ENCODE measurements at regions not wholly inside any gene's neighbourhood (a gene's known extent, or its start where the extent isn't known, plus 50 kb on each side); places are given as distances from the start of the nearest gene placed in this dataset.

DNA sequence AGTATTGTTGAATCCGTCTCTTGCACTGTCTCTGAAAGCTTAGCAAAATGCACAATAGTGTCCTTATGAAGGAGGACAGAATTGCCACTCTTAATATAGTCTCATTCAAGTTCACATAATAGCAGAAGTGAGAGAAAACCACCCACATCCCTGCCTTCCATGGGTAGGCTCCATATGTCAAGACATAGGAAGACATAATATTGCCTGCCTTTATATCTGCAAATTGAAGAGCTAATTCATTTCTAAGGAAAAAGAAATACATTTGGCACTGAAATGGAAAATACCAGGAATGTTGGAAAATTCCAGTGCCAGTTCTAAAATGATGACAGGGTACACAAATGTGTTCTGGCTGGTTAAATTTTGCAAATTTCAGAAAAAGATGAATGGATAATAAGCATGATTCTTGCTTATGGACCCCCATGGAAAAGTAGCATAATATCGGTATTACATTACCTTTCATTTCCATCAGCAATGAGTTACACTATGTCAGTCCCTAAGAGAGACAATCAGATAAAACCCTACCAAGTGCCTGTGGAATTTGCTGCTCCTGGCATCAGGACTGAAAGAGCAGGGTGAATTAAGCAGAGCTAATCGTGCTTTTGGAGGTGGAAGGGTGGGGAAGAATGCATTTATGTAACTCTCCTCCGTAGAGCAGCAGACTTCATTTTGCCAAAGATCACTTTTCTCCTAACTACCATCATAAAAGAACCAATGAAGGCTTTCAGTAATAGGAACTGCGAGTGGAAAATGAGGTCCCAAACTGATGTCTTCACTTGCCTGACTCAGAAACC lies 312.6 kb downstream of the FGFR2 start:
- DNase-seq = no peak

DNA sequence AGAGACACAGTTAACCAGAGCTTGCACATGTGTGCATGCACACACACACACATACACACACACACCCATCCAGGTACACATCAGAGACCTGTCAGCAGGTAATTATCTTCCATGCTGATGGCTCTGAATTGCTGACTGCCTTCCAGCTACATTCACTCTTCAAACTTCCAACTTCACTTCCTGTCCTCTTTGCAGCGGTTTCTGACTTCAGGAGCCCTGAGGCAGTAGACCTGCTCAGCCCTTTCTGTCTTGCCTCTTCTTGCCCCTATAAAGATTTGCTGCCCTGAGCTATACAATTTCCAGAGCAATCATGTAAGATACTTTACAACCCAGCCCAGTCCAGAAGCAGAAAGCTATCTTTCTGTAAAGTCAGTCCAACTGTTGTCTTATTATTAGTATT lies 310.2 kb downstream of the FGFR2 start:
- DNase-seq = no peak

DNA sequence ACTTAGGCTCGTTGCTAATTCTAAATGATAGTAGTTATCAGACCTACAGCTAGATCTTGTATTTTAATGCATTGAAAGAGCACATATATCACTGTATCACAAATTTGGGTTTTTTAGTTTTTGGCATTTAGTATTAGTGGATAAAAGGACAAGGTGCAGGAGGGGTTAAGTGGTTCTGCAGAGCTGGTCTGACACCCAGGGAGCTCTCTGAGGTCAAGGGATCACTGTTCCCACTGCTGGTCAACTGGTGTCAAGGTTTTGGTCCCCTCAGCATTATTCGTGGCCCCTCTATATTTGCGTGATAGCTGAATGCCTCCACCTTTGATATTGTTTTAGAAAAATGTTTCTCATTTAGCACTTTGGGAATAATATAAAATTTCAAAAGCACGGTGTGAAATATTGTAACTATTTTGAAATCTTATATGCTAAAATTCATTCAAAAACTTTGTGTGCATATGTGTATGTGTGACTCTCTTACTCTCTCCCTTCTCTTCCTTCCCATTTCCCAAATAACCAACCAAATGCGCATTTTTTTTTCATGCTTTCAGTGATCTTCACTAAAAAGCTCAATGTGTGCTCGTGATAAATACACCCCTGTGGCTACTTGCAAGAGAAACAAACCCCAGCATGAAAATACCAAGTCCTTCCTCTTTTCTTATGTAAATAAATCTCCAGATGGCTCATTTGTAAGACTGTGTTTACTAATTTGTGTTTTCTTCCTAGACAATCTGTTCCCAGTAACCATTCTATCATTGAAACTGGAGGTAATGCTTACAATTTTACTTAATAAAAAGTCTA lies 309.2 kb downstream of the FGFR2 start:
- no peak for DNase-seq

DNA sequence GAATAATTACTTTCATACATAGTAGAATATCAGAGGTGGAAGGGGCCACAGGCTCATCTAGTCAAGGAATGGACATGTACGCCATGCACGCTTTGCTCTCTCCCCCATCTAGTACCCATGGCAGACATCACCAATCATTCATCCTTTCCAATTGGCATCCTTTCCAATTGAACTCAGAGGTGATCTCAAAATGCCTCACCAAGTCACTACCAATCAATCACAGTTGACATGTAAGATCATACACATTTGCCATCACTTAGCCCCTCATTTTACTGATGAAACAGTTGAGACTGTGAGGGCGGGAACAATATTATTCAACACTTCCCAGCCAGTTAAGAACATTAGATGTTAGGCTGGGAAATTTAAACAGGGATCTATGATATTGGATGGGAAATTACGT lies 308.4 kb downstream of the FGFR2 start:
- no peak for DNase-seq

DNA sequence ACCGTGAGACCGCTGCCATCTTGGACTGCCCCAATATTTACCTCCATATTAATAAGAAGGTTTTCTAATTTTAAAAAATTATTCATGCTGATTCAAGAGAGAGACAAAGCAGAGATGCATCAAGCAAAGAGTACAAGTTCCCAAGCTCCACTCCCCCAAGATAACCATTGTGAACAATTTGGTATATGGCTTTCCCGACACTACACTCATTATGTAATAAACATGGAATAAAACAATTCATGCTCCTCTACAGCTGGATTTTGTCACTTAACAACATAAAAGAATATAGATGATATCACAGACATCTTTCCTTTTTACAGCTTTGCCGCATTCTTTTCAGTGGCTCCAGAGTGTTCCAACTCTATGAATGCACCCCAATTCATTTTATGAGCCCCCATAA lies 307.6 kb downstream of the FGFR2 start:
- no peak for DNase-seq

DNA sequence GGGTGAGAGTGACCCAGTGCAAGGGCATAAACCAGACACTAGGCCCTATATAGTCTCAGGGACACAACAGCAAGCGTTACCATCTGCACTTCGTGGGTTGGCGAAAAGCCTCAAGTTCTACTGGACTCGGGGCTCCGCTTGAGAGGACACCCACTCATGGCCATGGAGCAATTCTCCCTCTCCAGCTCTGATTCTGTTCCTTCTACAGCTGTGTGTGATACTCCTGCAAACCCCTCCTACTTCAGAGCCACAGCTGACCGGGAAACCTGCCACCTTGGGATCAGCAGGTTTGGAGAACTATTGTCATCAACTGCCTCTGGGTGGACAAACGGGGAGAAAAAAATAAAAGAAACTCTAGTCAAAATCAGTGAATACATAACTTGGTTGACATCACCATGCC lies 306.9 kb downstream of the FGFR2 start:
- no peak for DNase-seq

DNA sequence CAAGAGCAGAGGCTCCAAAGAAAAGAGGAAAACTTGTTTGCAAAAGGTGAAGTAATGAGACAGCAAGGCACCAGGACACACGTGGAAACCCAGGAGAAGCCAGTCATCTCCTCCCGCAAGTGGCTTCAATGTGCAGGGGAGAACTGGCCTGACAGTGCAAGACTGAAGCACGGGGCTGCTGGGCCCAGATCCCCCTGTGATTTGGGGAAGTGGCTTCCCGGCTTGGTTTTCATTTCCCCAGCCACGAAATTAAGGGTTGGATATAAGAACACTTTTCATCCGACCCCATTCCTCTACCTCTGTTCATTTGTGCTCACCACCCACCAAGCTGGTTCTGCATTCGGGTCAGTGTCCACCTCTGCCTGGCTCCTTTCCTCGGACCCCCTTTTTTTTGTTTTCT lies 306.4 kb downstream of the FGFR2 start:
- DNase-seq = no peak

DNA sequence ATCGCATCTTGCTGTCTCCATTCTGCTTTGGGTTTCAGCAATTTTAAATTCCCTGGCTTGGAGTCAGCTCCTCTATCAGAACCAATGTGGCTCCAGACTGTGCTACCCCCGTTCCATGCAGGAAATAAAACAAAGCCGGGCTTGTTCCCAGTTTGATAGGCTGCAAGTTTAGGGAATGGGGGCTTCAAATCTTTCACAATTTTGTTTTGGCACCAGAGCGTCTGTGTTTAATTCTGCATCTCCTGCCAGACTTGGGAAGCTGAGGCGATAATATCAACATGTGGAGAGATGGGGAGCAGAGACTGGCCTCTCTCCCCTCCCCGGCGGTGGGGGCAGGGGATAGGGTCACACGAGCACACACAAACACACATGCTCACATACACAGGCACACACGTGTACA lies 305.9 kb downstream of the FGFR2 start:
- no peak for DNase-seq

DNA sequence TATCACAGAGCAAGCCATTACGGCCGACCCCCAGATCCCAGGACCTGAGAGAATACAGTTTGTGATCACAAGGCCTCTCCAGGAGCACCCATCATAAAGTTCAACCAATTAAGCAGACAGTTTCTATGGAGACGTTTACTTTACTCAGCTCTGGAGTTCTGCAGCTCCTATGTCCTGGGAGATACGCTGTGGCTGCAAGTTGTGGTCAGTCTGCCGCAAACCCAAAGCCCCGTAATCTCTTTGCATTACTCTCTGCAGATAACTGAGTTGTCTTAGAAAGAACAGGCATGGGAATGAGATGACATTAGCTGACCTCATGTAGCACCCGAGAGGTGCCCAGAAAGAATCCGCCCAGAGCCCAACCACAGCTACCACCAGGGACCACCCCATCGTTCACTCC lies 305.1 kb downstream of the FGFR2 start:
- no peak for DNase-seq

DNA sequence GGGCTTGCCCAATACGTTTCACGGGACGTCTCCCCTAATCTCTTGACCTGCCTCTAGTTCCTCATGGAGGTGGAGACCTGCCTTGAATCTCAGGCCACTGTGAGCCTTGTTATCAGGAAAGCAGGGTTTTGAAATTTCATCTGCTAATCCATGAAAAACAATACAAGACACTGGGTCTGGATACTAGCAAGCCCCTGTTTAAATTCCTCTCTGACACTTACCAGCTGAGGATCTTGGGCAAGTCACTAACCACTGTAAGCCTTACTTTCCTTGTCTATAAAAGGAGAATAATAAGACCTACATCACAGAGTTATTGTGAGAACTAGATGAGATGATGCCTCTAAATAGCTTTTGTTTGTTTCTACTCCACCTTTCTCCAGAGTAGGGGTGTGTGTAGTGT lies 303.6 kb downstream of the FGFR2 start:
- DNase-seq = no peak

DNA sequence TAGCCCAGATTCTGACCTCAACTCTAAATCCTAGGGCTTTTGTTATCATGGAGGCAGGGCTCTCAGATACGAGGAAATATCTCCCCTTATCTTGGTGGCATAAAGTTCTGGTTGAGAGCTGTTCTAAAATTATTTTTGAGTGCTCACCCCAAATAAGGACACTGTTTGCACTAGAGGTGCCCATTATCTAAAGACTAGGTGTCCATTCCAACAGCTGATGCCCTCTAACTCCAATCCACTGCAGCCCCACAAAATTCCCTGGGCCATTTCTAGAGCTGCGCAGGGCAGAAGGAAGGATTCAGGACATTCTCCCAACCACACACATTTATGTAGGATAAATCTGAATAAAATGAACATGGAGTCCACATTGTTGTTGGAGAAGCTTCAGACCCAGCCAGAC lies 301.9 kb downstream of the FGFR2 start:
- DNase-seq = no peak

DNA sequence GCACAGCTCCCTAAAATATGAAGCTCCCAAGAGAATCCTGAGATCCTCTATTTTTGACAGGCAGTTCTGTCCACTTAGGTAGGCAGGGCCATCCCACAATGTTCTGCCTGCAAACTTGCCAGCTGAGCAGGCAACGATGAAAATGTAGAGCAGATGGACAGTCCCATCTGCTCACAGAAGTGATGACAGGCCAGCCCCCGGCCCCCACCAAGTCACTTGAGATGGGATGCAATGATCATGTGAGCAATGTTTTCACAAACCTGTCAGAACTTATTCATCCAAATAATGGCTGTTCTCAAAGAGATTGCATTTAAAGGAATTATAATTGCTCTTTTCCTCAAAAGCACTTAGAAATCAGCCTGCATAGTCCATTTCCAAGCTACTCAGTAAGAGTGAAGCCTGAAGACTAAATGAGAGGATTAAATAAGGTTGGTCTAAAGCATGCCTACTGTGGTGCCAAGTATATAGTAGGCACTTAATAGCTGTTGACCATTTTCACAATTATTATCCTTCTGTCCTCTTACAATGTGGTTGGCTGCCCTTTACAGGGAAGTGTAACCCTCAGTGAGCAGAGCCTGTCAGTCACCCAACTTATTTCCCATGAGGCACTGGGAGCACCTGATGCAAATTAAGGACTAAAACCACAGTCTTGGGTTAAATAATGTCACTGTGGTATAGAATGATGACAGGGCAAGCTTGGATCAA lies 301.2 kb downstream of the FGFR2 start:
- DNase-seq = no peak

DNA sequence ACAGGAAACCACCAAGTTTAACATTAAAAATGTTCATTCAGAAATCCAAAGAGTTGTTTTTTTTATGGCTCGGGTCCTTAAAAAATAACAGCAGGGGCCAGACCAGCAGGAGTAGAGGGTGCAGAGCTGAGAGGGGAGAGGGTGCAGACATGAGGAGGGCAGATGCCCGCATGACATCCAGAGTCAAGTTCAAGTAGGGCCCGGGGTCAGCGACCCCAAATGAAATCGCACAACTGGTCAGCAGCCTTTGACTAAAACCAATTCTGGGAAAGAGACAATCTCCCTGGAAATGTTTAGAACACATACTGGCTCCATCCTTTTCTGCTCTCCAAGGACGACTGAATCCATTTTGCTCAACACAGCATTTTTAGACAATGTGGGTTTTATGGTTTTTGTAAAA lies 297.5 kb downstream of the FGFR2 start:
- no peak for DNase-seq

DNA sequence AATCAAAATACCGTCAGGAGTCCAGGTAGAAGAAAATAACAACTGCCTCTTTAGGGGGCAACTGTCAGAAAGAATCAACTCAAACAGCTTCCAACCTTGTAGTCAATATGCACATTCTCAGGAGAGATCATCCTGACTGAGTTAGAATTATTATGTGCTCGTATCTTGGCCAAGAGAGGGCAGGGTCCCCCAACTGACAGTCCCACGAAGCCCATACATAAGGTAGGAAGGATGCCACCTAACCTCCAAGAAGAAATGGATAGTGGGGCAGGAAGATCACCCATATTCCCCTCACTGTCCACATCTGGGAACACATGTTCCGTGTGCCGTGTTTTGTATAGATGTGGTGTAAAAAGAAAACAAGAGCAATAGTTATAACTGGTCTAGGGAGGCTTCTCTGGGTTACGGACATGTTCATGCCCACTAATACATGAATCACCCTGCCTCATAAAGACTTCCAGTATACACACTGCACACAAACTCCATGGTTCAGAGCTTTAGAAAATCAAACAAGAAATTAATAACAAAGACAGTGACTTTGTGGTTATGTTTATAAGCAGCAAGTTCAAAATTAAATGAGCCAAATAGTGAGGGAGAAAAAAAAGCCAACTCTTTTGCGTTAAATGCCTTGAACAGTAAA lies 295.6 kb downstream of the FGFR2 start:
- DNase-seq = no peak

DNA sequence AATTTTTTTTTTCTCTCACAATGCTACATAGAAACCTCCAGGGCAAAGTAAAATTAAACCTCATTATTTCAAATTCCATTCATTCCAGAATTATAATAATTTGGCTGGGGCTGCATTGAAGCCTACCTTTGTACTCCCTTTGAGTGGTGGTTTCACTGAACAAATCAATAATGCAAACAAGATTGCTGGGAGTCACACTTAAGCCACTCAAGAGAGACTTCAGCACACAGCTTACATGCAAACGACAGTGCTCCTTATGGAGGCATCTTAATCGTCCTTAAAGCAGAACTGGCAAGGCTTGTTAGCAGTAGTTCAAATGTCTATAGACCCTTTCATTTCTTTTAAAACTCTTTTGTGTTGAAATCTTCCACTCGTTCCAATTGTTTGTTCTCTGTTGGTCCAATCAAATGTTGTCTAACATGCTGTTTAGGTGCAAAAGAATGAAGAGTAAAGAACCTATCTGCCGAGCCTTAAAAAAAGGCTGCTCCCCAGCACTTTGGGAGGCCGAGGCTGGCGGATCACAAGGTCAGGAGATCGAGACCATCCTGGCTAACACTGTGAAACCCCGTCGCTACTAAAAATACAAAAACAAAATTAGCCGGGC lies 294.9 kb downstream of the FGFR2 start:
- no peak for DNase-seq

DNA sequence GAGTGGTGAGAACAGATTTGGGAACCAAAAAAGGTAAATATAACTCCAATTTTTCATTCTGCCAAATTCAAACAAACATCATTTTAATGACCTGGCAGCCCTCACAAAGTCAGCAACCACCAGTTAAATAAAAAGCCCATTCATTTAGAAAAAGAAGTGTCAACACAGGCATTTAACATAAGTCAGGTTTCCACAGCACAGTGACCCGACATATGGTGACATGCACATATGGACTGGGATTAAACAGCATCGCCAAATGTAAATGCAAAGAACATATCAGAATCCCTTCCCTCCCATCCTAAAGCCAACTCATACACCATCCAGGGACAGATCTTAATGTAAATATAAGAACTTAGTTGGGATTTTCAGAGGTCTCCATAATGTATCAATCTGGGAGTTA lies 293.2 kb downstream of the FGFR2 start:
- no peak for DNase-seq

DNA sequence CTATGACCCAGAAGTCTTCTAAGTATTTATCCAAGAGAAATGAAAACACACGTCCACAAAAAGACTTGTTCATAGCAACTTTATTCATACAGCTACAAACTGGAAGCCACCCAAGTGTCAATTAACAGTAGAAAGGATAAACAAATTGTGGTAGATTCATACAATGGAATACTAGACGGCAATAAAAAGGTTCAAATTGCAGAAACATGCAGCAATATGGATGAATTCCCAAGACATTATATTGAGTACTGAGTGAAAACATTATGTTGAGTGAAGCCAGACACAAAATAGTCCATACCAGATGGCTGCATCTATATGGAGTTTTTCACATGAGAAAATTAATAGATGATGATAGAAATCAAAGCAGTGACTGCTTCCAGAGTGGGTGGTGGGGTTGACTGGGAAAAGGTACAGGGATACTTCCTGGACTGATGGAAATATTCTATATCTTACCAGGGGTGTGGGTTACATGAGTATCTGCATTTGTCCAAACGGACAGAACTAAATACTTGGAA lies 292.0 kb downstream of the FGFR2 start:
- DNase-seq = no peak

DNA sequence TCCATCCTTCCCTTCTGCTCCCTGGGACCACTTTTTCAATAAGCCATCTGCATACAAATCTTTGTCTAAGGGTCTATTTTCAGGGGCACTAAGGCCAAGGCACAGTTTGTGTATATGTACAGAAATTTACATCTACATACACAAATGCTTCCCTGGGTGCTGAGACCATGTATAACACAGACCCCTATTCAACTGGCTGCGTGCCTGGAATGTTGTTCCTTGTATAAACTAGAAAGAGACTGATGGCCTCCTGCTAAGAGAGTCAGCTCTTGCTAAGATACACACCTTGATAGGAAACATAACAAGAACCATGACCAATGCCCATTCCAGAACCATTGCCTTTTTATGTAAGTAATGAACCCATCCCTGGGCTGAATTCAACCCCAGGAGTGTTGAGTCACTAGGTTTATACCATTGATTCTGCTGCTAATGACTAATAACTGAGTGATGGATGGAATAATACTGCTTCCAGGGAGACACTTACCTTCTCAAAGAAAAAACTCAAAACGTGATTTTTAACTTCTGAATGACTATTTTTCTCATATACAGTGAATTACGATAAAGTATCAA lies 290.7 kb downstream of the FGFR2 start:
- DNase-seq = no peak

DNA sequence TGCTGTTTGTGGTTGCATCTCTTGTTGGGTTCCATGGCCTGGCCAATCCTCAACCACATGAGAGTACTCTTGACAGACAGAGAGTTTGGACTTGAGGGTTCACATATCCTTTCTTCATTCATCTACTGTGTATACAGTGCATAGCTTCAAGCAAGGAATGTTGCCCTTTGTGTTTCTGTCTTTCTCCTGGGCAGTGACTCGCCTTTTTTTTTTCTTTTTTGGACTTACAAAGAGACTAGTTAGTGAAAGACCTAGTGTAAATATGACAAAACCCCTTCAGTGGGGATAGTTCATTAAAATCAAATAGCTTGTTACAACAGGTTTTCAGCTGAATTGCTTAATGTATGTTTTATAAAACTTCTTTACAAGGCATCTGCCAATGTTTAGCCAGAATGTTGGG lies 290.2 kb downstream of the FGFR2 start:
- no peak for DNase-seq

DNA sequence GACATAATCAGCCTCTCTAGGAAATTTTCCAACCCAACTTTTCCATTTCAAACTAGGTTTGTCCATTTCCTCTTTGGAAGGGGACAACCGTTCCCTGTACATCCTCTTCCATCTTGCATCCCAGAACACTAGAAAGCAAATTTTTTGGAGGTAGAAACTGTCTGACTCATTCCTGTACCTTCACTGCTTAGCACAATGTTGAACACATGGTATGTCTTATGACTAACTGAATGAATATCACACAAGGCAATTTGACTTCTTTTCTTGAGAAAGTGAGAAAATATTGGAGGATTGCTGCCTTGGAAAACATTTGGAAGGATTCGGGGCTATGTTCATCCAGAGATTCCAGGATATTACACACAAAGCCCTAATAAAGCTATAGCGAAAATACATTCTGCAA lies 289.1 kb downstream of the FGFR2 start:
- no peak for DNase-seq

DNA sequence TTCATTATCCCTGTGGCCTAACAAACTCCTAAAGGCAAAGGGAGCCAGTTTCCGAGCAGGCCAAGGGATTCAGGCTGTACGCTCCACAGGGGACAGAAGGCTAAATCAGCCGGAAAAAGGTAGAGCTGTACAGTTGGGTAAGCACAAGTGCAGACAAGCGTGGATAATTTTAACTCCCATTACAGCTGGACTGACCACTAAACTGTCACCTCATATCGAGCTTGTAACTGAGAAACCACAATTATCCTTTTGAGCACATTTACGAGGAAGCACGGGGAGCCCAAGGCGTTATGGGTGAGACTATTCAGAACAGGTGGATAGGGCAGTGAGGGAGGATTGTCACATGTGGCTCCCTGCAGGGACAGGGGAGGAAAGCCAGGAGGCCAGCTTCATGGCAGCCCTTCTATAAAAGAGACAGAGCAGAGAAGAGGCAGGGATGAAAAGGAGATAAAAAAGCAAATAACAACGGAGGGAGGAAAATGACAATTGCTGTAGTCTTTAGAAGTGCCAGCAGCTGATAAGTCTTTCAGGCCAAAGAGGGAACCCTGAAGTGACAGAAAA lies 288.0 kb downstream of the FGFR2 start:
- no peak for DNase-seq

DNA sequence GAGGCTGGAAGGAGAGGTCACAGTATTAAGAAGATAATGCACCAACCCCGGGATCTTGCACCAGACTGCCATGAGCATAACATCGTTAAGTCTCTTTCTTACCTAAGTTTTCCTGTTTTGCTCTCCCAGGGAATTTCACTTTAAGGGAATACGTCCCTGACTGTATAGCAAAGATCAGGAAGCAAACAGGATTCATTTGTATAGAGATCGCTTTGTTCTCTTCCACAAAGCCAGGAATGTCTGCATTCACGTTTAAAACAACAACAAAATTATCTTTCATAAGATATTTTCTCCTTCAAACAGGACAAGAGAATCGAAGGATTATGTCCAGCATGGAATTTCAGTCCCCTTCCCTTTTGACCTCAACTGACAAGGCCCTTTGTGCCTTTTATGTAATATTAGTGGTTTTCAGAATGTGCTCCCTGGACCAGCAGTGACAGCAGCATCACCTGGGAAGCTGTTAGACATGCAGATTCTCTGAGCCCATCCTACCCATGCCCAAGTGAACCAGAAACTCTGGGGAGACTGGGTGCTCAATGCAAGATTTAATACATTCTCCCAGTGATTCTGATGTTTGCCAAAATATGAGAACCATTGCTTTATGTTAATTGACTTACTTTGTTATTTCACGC lies 286.3 kb downstream of the FGFR2 start:
- DNase-seq = no peak
